NCI-H146 (cell line): ENCODE measurements at regions not wholly inside any gene's neighbourhood (a gene's known extent, or its start where the extent isn't known, plus 50 kb on each side); places are given as distances from the start of the nearest gene placed in this dataset.
"Not testable (repeated sequence)": the region's sequence is repeated elsewhere in the genome, so short reads cannot be mapped to it uniquely, and the experiment has no call there.

Experiments used
- DNase-seq: peaks from one replicate; lab custom pipeline; 2025; lab: John Stamatoyannopoulos, UW

GRCh38 chr5:101205065-101205464 is 302.0 kb upstream of the ST8SIA4 start:
- DNase-seq, result not testable (repeated sequence)

DNA sequence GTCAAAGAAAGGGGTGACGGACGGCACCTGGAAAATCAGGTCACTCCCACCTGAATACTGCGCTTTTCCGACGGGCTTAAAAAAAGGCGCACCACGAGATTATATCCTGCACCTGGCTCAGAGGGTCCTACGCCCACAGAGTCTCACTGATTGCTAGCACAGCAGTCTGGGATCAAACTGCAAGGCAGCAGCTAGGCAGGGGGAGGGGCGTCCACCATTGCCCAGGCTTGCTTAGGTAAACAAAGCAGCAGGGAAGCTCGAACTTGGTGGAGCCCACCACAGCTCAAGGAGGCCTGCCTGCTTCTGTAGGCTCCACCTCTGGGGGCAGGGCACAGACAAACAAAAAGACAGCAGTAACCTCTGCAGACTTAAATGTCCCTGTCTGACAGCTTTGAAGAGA is 277.3 kb upstream of the ST8SIA4 start:
- not testable (repeated sequence) for DNase-seq

GRCh38 chr5:101176605-101177004 is 273.5 kb upstream of the ST8SIA4 start:
- no peak for DNase-seq

DNA sequence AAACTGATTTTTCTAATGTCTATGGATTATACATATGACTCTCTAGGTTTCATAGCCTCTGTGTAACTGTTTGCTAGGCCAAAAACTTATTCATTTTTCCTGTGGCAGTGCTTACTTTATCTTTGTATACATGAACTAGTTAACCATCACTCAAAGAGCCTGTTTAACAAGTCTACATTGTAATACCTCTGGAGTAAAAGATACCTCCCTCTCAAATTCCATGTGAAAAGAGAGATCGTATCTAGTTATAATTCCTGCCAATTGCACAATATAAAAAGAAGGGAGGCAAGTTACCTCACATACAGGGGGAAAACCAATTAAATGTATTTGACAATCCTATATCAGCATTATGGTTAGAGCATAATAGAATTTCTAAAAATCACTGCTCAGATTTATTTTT is 271.9 kb upstream of the ST8SIA4 start:
- no peak for DNase-seq

GRCh38 chr5:101163088-101163487 is 260.0 kb upstream of the ST8SIA4 start:
- no peak for DNase-seq

DNA sequence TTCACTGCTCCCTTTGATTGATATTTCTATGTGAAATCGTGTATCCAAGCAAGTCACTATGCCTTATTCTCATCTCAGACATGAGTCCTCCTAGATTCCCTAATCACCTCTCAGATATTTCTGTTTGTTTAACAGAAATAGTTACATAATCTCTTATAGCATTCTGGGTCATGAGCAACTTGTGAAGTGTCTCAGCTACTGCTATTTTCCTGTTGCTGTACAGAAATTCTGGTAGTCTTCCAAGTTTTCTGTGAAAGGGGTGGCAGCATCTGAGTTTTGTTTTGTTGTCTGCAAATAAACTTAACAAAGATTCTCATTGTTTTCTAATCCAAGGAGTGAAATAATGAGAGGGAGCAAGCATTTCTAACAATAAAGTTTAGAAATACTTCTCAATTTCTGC is 256.9 kb upstream of the ST8SIA4 start:
- DNase-seq, result no peak

- DNase-seq, result no peak
Observed at GRCh38 chr5:101159006-101159405, 255.9 kb upstream of the ST8SIA4 start.

GRCh38 chr5:101153526-101153925 is 250.4 kb upstream of the ST8SIA4 start:
- no peak for DNase-seq

- no peak for DNase-seq
Observed at GRCh38 chr5:101143526-101143925, 240.4 kb upstream of the ST8SIA4 start.

DNA sequence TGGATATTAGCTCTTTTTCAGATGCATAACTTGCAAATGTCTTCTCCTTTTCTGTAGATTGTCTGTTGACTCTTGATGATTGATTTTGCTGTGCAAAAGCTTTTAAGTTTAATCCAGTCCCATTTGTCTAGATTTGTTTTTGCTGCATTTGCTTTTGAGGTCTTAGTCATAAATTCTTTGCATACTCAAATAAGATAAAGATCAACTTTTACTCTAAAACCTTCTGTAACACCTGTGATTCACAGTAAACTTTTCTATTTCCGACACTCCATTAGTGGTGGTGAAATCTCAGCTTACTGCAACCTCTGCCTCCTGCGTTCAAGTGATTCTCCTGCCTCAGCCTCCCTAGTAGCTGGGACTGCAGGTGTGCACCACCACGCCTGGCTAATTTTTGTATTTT is 239.0 kb upstream of the ST8SIA4 start:
- DNase-seq, result no peak

- no peak for DNase-seq
Observed at GRCh38 chr5:101136454-101136853, 233.4 kb upstream of the ST8SIA4 start.

GRCh38 chr5:101123363-101123762 is 220.3 kb upstream of the ST8SIA4 start:
- DNase-seq, result no peak

DNA sequence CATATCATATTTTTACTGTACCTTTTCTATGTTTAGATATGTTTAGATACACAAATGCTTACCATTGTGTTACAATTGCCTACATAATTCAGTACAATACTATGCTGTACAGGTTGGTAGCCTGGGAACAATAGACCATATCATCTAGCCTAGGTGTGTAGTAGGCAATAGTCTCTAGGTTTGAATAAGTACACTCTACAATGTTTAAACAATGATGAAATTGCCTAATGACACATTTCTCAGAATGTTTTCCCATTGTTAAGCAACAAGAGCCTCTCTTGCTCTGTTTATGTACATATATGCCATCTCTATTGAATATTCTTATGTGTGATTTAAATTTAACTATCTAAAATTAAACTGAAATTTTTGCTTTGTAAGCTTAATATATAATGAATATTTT is 209.6 kb upstream of the ST8SIA4 start:
- no peak for DNase-seq

DNA sequence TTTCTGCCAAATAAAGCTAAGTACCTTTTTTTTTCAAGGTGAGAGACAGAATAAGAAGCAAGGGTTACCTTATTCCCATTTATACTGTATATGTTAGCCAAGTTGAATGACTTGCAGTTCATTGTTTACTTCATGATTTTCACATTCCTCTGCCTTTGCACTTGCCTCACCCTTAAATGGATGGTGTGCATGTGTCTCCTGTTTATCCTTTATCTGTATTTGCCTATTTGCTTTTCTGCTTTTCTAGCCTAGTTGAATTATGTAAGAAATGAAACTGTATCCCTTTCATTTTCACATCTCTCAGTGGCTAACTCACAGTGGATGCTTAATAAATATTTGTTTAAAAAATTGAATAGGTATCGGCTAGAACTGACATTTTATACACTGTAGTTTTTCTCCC is 200.8 kb upstream of the ST8SIA4 start:
- peak; percentile 0 for DNase-seq

DNA sequence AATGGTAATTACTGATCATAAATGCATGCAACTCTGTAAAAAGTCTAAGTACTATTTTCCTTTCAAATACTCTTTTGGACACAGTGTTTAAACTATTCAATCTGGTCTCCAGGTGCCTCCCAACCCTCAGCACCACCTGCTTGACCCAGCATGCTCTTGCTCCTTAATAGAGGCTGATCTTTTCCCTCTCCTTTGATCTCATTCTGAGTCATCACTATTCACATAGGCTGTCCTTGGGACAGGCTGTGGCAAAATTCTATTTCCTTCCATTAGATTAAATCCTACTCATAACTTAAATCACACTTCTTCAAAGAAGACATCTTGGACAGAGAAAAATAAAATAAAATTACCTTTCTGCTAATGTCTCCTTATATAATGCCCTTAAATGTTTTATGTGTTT is 199.4 kb upstream of the ST8SIA4 start:
- peak; percentile 5 for DNase-seq

- no peak for DNase-seq
Observed at GRCh38 chr5:101091902-101092301, 188.8 kb upstream of the ST8SIA4 start.

DNA sequence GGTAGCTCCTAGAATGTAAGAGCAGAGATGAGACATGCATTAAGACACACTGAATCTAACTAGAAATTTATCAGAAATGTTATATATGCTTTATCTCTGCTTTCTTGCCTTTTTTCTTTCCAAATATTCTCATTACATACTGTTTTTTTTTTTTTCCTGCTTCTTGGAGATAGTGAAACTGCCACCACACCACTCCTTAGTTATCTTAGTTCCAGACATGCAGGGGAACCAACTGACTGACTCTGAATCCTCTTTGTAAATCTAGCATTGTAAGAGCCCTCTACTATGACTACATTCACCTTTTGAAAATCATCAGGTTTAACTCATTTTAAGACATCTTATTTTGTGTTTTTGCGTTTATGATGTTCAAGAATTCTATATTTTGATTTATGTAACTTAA is 181.3 kb upstream of the ST8SIA4 start:
- DNase-seq, result no peak

DNA sequence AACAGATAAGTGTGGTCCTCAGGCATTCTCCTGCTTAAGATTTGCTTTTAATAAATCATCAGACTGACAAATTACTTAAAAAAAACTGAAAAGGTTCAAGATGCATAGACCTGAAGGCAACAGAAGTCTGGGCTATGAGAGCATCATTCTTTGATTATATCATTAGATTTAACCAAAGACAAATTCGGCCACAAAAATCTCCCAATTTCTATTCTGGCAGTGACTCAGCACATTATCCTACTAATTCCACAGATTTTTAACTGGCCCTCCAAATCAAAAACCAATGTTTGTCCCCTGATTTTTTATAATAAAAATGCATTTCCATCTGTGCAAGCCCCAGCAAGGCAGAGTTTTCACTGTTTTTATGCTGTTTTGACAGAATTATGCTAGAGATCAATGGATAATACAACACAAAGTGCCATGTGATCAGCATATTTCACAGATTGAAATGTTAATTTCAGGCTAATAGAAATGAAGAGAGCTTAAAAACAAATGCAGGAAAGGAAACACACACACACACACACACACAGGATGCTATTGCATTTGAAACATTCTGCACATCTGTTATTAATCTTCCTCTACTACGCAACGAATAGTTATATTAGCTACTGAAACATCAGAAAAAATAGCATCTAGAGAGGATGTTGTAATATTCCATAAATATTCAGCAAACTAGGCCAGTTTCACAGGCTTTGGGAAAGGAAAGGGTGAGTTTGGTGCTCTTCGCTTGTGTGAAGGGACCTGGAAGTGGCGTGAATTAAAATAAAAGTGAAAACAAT is 177.6 kb upstream of the ST8SIA4 start:
- no peak for DNase-seq

- DNase-seq, result no peak
Observed at GRCh38 chr5:101068298-101068697, 165.2 kb upstream of the ST8SIA4 start.

DNA sequence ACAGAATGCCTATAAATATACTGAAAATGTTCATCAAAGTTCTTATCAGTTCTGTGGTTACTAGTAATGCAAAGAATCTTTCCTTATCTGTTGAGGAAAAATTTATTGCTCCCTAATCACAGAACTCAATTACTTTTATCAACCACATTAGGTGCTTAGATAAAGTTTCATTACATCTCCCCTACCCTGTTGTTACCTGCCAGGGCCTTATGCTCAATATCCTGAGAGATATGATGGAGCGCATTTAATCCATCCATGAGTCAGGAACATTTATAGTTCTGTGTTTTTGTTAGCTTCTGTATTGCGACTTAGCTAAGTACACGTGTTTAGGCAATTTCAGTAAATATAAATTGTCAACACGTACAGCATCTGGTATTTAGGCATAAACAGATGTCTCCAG is 164.3 kb upstream of the ST8SIA4 start:
- no peak for DNase-seq

GRCh38 chr5:101062902-101063301 is 159.8 kb upstream of the ST8SIA4 start:
- DNase-seq, result no peak

- no peak for DNase-seq
Observed at GRCh38 chr5:101047181-101047580, 144.1 kb upstream of the ST8SIA4 start.

DNA sequence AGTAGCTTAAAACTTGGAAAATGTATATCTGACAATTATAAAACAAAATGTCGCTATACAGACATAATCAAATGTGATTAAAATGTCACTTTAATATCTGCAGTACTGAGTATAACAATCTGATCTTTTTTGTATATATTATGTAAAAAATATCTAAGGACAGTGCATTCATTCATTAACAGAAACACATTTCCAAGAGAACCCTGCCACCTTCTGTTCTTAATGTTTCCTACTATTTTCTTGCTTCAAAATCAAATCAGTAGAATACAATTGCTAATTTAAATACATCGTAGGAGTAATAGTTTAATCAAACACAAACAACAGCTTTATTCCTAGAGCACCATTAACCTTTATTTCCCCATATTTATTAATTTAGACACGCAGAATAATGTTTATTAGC is 142.6 kb upstream of the ST8SIA4 start:
- DNase-seq, result no peak

DNA sequence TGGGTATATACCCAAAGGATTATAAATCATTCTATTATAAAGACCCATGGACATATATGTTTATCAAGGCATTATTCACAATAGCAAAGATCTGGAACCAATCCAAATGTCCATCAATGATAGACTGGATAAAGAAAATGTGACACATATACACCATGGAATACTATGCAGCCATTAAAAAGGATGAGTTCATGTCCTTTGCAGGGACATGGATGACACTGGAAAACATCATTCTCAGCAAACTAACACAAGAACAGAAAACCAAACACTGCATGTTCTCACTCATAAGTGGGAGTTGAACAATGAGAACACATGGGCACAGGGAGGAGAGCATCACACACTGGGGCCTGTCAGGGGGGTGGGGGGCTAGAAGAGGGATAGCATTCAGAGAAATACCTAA is 136.9 kb upstream of the ST8SIA4 start:
- DNase-seq, result not testable (repeated sequence)
